C4-2B (cell line): ENCODE measurements at regions not wholly inside any gene's neighbourhood (a gene's known extent, or its start where the extent isn't known, plus 50 kb on each side); places are given as distances from the start of the nearest gene placed in this dataset.
"Not testable (repeated sequence)": the region's sequence is repeated elsewhere in the genome, so short reads cannot be mapped to it uniquely, and the experiment has no call there.

Experiments
- H3K27ac ChIP-seq: fragments of 450-650 bp; 2 replicates; pipeline ENCODE4 v1.5.1; 2017
- CTCF ChIP-seq: fragments of 450-650 bp; conservative IDR thresholded peaks from 2 replicates; pipeline ENCODE4 v1.5.1; 2017; ENCODE audit warnings: mild to moderate bottlenecking
- ZFX ChIP-seq: fragments of 450-650 bp; IDR thresholded peaks from 2 replicates; pipeline ENCODE4 v1.6.1; 2017

GRCh38 chr10:10734356-10735064 lies 283.2 kb upstream of the CELF2 start:
- no peak for TF ChIP-seq ZFX
- TF ChIP-seq CTCF: no peak
- no peak overlapping the region for H3K27ac ChIP-seq

GRCh38 chr10:10745291-10745690 lies 272.4 kb upstream of the CELF2 start:
- no peak overlapping the region for H3K27ac ChIP-seq
- no peak for TF ChIP-seq ZFX
- no peak for TF ChIP-seq CTCF

GRCh38 chr10:10755490-10755889 lies 262.2 kb upstream of the CELF2 start:
- H3K27ac ChIP-seq: no peak overlapping the region
- TF ChIP-seq CTCF (no peak), ZFX (no peak)

GRCh38 chr10:10758306-10758705 lies 259.4 kb upstream of the CELF2 start:
- H3K27ac ChIP-seq: no peak overlapping the region
- TF ChIP-seq ZFX: no peak

- not testable (repeated sequence) for H3K27ac ChIP-seq
Measured at GRCh38 chr10:10759806-10760205, 257.9 kb upstream of the CELF2 start.

GRCh38 chr10:10765017-10765416 lies 252.7 kb upstream of the CELF2 start:
- no peak overlapping the region for H3K27ac ChIP-seq
- TF ChIP-seq CTCF: no peak
- TF ChIP-seq ZFX: no peak

GRCh38 chr10:10772411-10772810 lies 245.3 kb upstream of the CELF2 start:
- TF ChIP-seq CTCF: no peak
- TF ChIP-seq ZFX: no peak
- no peak overlapping the region for H3K27ac ChIP-seq

GRCh38 chr10:10772874-10773508 lies 244.7 kb upstream of the CELF2 start:
- H3K27ac ChIP-seq: no peak overlapping the region
- TF ChIP-seq ZFX: no peak
- no peak for TF ChIP-seq CTCF
